ENCODE measurements at regions not wholly inside any gene's neighbourhood (a gene's known extent, or its start where the extent isn't known, plus 50 kb on each side); places are given as distances from the start of the nearest gene placed in this dataset.

DNA sequence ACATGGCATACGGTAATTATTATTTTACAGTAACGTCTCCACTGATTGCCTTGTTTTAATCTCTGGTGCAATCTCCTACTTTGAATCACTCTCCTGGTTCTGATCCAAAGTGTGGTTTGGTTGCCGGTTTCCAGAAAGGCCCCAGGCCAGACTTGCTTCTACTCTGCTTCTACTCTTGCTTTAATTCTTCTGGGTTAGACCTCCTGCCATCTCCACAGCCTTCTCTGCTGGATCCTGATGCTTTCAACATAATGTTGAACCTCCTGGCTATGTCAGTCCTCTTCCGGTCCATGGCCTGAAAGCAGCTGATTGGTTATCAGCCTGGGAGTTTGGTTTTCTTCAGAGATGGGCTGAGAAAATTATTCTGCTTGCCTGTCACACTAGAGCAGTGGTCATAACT is 266.5 kb upstream of the RIMS1 start:
- no peaks in the 10 kb centered on the region for H3K4me1 ChIP-seq
- in situ Hi-C loops (cut with MboI; ENCODE audit: low sequenced_read_pairs in 4 of 4) (no loop called here), intact Hi-C loops (cut with DNase I; ENCODE audit: low total_unique reads) (no loop called here)
- H3K27me3 ChIP-seq, result no peaks in the 10 kb centered on the region
- H3K4me3 ChIP-seq, result no peak overlapping the region
- H3K9me3 ChIP-seq, result no peaks in the 10 kb centered on the region
- no peak overlapping the region for H3K27ac ChIP-seq
- DNase-seq, result no peak
- TF ChIP-seq POLR2A (IDR thresholded peaks at IDR 0.05), result no peak
- TF ChIP-seq, protein P1, sequence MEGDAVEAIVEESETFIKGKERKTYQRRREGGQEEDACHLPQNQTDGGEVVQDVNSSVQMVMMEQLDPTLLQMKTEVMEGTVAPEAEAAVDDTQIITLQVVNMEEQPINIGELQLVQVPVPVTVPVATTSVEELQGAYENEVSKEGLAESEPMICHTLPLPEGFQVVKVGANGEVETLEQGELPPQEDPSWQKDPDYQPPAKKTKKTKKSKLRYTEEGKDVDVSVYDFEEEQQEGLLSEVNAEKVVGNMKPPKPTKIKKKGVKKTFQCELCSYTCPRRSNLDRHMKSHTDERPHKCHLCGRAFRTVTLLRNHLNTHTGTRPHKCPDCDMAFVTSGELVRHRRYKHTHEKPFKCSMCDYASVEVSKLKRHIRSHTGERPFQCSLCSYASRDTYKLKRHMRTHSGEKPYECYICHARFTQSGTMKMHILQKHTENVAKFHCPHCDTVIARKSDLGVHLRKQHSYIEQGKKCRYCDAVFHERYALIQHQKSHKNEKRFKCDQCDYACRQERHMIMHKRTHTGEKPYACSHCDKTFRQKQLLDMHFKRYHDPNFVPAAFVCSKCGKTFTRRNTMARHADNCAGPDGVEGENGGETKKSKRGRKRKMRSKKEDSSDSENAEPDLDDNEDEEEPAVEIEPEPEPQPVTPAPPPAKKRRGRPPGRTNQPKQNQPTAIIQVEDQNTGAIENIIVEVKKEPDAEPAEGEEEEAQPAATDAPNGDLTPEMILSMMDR (IDR thresholded peaks at IDR 0.05 in 4 of 5, conservative IDR thresholded peaks at IDR 0.05 in 1 of 5), result no peak
- no peaks in the 10 kb centered on the region for H3K36me3 ChIP-seq
- no peak for ATAC-seq

DNA sequence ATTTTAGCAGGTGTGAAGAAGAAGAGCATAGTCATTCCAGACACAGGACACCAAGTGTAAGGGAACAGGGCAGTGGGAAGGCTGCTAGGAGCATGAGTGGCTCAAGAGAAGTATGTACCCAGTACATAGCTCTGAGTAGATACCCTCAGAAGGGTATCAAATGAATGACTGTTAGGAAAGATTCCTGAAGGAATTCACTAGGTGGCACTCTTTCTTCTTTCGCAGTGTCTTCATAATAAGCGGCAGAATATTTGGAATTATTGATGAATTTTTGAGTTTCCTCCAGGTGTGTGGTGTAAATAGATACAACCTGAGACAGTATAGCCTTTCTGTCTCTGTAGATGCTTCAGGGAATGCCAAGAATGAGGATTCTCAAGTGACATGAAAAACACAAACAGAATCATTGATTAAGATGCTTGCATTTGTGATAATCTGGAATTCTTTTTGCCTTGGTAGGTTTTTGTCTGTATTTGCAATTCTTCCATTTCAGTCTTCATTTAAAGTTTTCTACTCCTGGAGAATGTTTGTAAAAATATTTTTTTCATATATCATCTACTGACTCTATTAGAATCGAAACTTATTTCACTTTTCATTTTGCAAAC is 264.3 kb upstream of the RIMS1 start:
- no peak overlapping the region for H3K27ac ChIP-seq
- DNase-seq (no peak), ATAC-seq (no peak)
- H3K4me1 ChIP-seq, result no peaks in the 10 kb centered on the region
- intact Hi-C loops (cut with DNase I; ENCODE audit: low total_unique reads), result no loop called here
- TF ChIP-seq, protein P1 (IDR thresholded peaks at IDR 0.05 in 4 of 5, conservative IDR thresholded peaks at IDR 0.05 in 1 of 5), result no peak
- TF ChIP-seq POLR2A (IDR thresholded peaks at IDR 0.05), result no peak
- H3K27me3 ChIP-seq, result no peaks in the 10 kb centered on the region
- no peaks in the 10 kb centered on the region for H3K9me3 ChIP-seq
- in situ Hi-C loops (cut with MboI; ENCODE audit: low sequenced_read_pairs in 4 of 4), result no loop called here
- H3K36me3 ChIP-seq, result no peaks in the 10 kb centered on the region
- H3K4me3 ChIP-seq, result no peak overlapping the region

DNA sequence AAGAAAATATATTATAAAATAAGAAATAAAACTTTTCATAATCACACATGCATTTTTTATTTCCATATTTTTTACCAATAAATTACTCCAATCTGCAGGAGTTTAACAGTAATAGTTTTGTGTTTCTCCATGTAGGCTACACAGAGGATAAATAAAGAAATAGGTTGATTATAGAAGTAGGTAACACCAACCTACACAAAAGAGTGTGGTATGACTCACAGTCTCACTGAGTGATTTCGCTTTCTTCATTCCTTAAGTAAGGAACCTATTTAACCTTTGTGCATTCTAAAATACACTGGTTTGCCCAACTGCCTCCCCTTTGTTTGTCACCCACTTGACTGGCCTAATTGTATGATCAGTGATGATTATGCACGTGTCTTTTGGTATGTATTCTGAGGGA is 244.2 kb upstream of the RIMS1 start:
- TF ChIP-seq, protein P1 (IDR thresholded peaks at IDR 0.05 in 4 of 5, conservative IDR thresholded peaks at IDR 0.05 in 1 of 5), result no peak
- no peak for TF ChIP-seq POLR2A (IDR thresholded peaks at IDR 0.05)
- Histone ChIP-seq H3K27me3 (no peaks in the 10 kb centered on the region), H3K36me3 (no peaks in the 10 kb centered on the region), H3K4me1 (no peaks in the 10 kb centered on the region), H3K9me3 (no peaks in the 10 kb centered on the region), H3K4me3 (no peak overlapping the region), H3K27ac (no peak overlapping the region)
- intact Hi-C loops (cut with DNase I; ENCODE audit: low total_unique reads), result no loop called here
- ATAC-seq (no peak), DNase-seq (no peak)
- in situ Hi-C loops (cut with MboI; ENCODE audit: low sequenced_read_pairs in 4 of 4), result no loop called here

DNA sequence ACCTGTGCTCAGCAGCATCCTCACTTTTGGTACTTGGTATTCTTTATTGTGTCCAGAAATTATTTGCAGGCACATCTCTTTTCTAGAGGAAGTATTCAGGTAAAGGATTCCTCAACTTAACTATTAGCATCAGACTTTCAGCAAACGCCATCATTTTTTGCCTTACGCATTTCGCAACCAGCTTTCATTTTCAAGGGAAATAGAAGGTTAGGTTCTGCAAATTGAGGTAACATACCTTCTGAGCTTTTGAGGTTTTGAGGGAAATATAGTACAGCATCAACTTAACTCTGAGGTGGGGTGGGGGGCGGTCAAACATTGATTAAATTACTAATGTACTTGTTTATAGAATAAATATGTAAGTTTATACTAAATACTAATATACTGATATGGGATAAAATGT is 243.6 kb upstream of the RIMS1 start:
- ATAC-seq (no peak), DNase-seq (no peak)
- Histone ChIP-seq H3K36me3 (no peaks in the 10 kb centered on the region), H3K27me3 (no peaks in the 10 kb centered on the region), H3K9me3 (no peaks in the 10 kb centered on the region), H3K4me3 (no peak overlapping the region), H3K27ac (no peak overlapping the region), H3K4me1 (no peaks in the 10 kb centered on the region)
- TF ChIP-seq POLR2A (IDR thresholded peaks at IDR 0.05), result no peak
- TF ChIP-seq, protein P1 (IDR thresholded peaks at IDR 0.05 in 4 of 5, conservative IDR thresholded peaks at IDR 0.05 in 1 of 5), result no peak
- intact Hi-C loops (cut with DNase I; ENCODE audit: low total_unique reads) (no loop called here), in situ Hi-C loops (cut with MboI; ENCODE audit: low sequenced_read_pairs in 4 of 4) (no loop called here)

DNA sequence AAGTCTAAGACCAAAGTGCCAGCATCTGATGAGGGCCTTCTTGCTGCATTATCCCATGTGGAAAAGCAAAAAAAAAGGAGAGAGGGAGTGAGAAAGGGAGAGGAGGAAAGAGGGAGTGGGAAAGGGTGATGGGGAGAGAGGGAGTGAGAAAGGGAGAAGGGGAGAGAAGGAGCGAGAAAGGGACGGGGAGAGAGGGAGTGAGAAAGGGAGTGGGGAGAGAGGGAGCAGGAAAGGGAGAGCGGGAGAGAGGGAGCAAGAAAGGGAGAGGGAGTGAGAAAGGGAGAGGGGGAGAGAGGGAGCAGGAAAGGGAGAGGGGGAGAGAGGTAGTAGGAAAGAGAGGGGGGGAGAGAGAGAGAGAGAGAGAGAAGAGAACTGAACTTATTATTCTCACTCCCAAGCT is 241.1 kb upstream of the RIMS1 start:
- TF ChIP-seq POLR2A (IDR thresholded peaks at IDR 0.05), result no peak
- TF ChIP-seq, protein P1 (IDR thresholded peaks at IDR 0.05 in 4 of 5, conservative IDR thresholded peaks at IDR 0.05 in 1 of 5), result no peak
- H3K4me3 ChIP-seq, result no peak overlapping the region
- ATAC-seq, result no peak

More for the DNA sequence above, 241.1 kb upstream of the RIMS1 start:
- Histone ChIP-seq H3K4me1 (no peaks in the 10 kb centered on the region), H3K9me3 (no peaks in the 10 kb centered on the region), H3K27me3 (no peaks in the 10 kb centered on the region), H3K36me3 (no peaks in the 10 kb centered on the region), H3K27ac (no peak overlapping the region)
- in situ Hi-C loops (cut with MboI; ENCODE audit: low sequenced_read_pairs in 4 of 4), result no loop called here
- intact Hi-C loops (cut with DNase I; ENCODE audit: low total_unique reads), result no loop called here
- no peak for DNase-seq
